Thoracic aorta (tissue), 2 donors: ENCODE measurements at regions not wholly inside any gene's neighbourhood (a gene's known extent, or its start where the extent isn't known, plus 50 kb on each side); places are given as distances from the start of the nearest gene placed in this dataset.

Source experiments
- ATAC-seq: fragments of 150-250 bp; one replicate; pipeline ENCODE4 v1.8.0; 2017; ENCODE audit warnings: low read depth; ENCODE audit not compliant: insufficient number of reproducible peaks, low FRiP score
- DNase-seq: peaks from one replicate; pipeline ENCODE4 v3.0.0-alpha.2; 2020; ENCODE audit warnings: low spot score
- H3K27ac ChIP-seq, 2 donors: fragments of 200-600 bp; sonication (generic); 1 replicate in 1 of 2; 2 replicates in 1 of 2; pipeline ENCODE4 v1.5.1; 2016; ENCODE audit warnings: mild to moderate bottlenecking in 2 of 2, moderate library complexity in 2 of 2
- H3K27me3 ChIP-seq: fragments of 200-600 bp; sonication (generic); replicated peaks from 2 replicates; pipeline ENCODE4 v1.6.0; 2016; ENCODE audit warnings: mild to moderate bottlenecking; ENCODE audit not compliant: insufficient read depth
- H3K36me3 ChIP-seq: fragments of 200-600 bp; sonication (generic); one replicate; pipeline ENCODE4 v1.5.1; 2016
- H3K4me1 ChIP-seq, 2 donors: fragments of 200-600 bp; sonication (generic); 1 replicate in 1 of 2; 2 replicates in 1 of 2; pipeline versions ENCODE4 v1.5.1 to v1.6.0; 2016; ENCODE audit warnings: low read depth in 2 of 2, mild to moderate bottlenecking in 1 of 2; ENCODE audit not compliant: control insufficient read depth in 1 of 2
- H3K4me3 ChIP-seq: fragments of 200-600 bp; sonication (generic); 2 replicates; pipeline ENCODE4 v1.5.1; 2016; ENCODE audit warnings: mild to moderate bottlenecking
- H3K9me3 ChIP-seq: fragments of 200-600 bp; sonication (generic); 2 replicates; pipeline ENCODE4 v1.5.1; 2016
- CTCF ChIP-seq: fragments of 200-600 bp; sonication (generic); IDR thresholded peaks from one replicate; pipeline ENCODE4 v1.5.1; 2019; ENCODE audit warnings: antibody characterized with exemption

GRCh38 chr7:45259227-45259596, 101.6 kb downstream of the RAMP3 start:
- TF ChIP-seq CTCF, result no peak
- DNase-seq (no peak), ATAC-seq (no peak)
- no peaks in the 10 kb centered on the region for H3K36me3 ChIP-seq
- H3K27ac ChIP-seq, result no peak overlapping the region
- H3K4me1 ChIP-seq, result no peaks in the 10 kb centered on the region
- no peak overlapping the region for H3K4me3 ChIP-seq
- H3K9me3 ChIP-seq, result no peaks in the 10 kb centered on the region
- H3K27me3 ChIP-seq, result no peaks in the 10 kb centered on the region

- no peak overlapping the region for H3K27ac ChIP-seq
- H3K4me3 ChIP-seq, result no peak overlapping the region
- ATAC-seq (no peak), DNase-seq (no peak)
- H3K9me3 ChIP-seq, result no peaks in the 10 kb centered on the region
- no peaks in the 10 kb centered on the region for H3K27me3 ChIP-seq
- H3K36me3 ChIP-seq, result no peaks in the 10 kb centered on the region
- no peaks in the 10 kb centered on the region for H3K4me1 ChIP-seq
- peak; percentile 93 for TF ChIP-seq CTCF
Measured at GRCh38 chr7:45259966-45260646, 102.5 kb downstream of the RAMP3 start.

- ATAC-seq (no peak), DNase-seq (no peak)
- H3K36me3 ChIP-seq, result no peaks in the 10 kb centered on the region
- no peaks in the 10 kb centered on the region for H3K27me3 ChIP-seq
- no peak for TF ChIP-seq CTCF
- H3K4me1 ChIP-seq, result no peaks in the 10 kb centered on the region
- no peak overlapping the region for H3K27ac ChIP-seq
- no peak overlapping the region for H3K4me3 ChIP-seq
- no peaks in the 10 kb centered on the region for H3K9me3 ChIP-seq
Measured at GRCh38 chr7:45267262-45267661, 109.7 kb downstream of the RAMP3 start.

GRCh38 chr7:45268013-45268412, 110.4 kb downstream of the RAMP3 start:
- Histone ChIP-seq H3K4me3 (no peak overlapping the region), H3K27me3 (no peaks in the 10 kb centered on the region), H3K4me1 (no peaks in the 10 kb centered on the region), H3K9me3 (no peaks in the 10 kb centered on the region), H3K27ac (no peak overlapping the region), H3K36me3 (no peaks in the 10 kb centered on the region)
- ATAC-seq (no peak), DNase-seq (no peak)
- no peak for TF ChIP-seq CTCF

GRCh38 chr7:45269192-45269591, 111.6 kb downstream of the RAMP3 start:
- no peaks in the 10 kb centered on the region for H3K9me3 ChIP-seq
- ATAC-seq (no peak), DNase-seq (no peak)
- TF ChIP-seq CTCF, result no peak
- H3K27ac ChIP-seq, result no peak overlapping the region
- H3K36me3 ChIP-seq, result no peaks in the 10 kb centered on the region
- no peak overlapping the region for H3K4me3 ChIP-seq
- H3K4me1 ChIP-seq, result no peaks in the 10 kb centered on the region
- H3K27me3 ChIP-seq, result no peaks in the 10 kb centered on the region
